ENCODE measurements at regions not wholly inside any gene's neighbourhood (a gene's known extent, or its start where the extent isn't known, plus 50 kb on each side); places are given as distances from the start of the nearest gene placed in this dataset.
"Not testable (repeated sequence)": the region's sequence is repeated elsewhere in the genome, so short reads cannot be mapped to it uniquely, and the experiment has no call there.

GRCh38 chr7:9582824-9583223 lies 1149.4 kb downstream of the NXPH1 start:
- intact Hi-C loops (cut with micrococcal nuclease), result no loop called here

GRCh38 chr7:9598411-9598810 lies 1165.0 kb downstream of the NXPH1 start:
- Histone ChIP-seq H3K27ac (replicated peaks) (no peak overlapping the region), H3K4me1 (no peaks in the 10 kb centered on the region), H3K4me3 (no peak overlapping the region), H3K36me3 (no peaks in the 10 kb centered on the region), H3K9me3 (replicated peaks) (no peaks in the 10 kb centered on the region), H3K27me3 (ENCODE audit: low read depth) (no peaks in the 10 kb centered on the region)
- intact Hi-C loops (cut with micrococcal nuclease), result no loop called here
- DNase-seq, result no peak
- TF ChIP-seq, protein P1, sequence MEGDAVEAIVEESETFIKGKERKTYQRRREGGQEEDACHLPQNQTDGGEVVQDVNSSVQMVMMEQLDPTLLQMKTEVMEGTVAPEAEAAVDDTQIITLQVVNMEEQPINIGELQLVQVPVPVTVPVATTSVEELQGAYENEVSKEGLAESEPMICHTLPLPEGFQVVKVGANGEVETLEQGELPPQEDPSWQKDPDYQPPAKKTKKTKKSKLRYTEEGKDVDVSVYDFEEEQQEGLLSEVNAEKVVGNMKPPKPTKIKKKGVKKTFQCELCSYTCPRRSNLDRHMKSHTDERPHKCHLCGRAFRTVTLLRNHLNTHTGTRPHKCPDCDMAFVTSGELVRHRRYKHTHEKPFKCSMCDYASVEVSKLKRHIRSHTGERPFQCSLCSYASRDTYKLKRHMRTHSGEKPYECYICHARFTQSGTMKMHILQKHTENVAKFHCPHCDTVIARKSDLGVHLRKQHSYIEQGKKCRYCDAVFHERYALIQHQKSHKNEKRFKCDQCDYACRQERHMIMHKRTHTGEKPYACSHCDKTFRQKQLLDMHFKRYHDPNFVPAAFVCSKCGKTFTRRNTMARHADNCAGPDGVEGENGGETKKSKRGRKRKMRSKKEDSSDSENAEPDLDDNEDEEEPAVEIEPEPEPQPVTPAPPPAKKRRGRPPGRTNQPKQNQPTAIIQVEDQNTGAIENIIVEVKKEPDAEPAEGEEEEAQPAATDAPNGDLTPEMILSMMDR (IDR thresholded peaks at IDR 0.05; ENCODE audit: borderline replicate concordance), result no peak

More at GRCh38 chr7:9582824-9583223, 1149.4 kb downstream of the NXPH1 start:
- TF ChIP-seq, protein P1 (IDR thresholded peaks at IDR 0.05; ENCODE audit: borderline replicate concordance), result no peak
- H3K36me3 ChIP-seq, result no peaks in the 10 kb centered on the region
- no peak for DNase-seq
- no peaks in the 10 kb centered on the region for H3K4me1 ChIP-seq
- no peaks in the 10 kb centered on the region for H3K27me3 ChIP-seq (ENCODE audit: low read depth)
- no peak overlapping the region for H3K4me3 ChIP-seq
- no peak overlapping the region for H3K27ac ChIP-seq (replicated peaks)
- no peaks in the 10 kb centered on the region for H3K9me3 ChIP-seq (replicated peaks)

DNA sequence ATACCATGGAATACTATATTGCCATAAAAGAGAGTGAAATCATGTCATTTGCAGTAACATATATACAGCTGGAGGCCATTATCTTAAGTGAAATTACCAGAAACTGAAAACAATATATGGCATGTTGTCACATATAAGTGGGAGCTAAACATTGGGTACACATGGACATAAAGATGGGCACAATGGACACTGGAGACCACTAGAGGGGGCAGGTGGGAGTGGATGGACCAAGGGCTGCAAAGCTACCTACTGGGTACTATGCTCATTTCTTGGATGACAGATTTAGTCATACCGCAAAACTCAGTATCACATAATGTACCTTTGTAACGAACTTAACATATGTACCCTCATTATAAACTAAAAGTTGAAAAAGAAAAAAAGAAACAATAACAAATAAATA lies 1167.6 kb downstream of the NXPH1 start:
- Histone ChIP-seq H3K27me3 (ENCODE audit: low read depth) (no peaks in the 10 kb centered on the region), H3K4me1 (no peaks in the 10 kb centered on the region), H3K4me3 (no peak overlapping the region), H3K9me3 (replicated peaks) (no peaks in the 10 kb centered on the region), H3K36me3 (no peaks in the 10 kb centered on the region), H3K27ac (replicated peaks) (no peak overlapping the region)
- intact Hi-C loops (cut with micrococcal nuclease), result no loop called here
- TF ChIP-seq, protein P1 (IDR thresholded peaks at IDR 0.05; ENCODE audit: borderline replicate concordance), result no peak
- DNase-seq, result no peak

DNA sequence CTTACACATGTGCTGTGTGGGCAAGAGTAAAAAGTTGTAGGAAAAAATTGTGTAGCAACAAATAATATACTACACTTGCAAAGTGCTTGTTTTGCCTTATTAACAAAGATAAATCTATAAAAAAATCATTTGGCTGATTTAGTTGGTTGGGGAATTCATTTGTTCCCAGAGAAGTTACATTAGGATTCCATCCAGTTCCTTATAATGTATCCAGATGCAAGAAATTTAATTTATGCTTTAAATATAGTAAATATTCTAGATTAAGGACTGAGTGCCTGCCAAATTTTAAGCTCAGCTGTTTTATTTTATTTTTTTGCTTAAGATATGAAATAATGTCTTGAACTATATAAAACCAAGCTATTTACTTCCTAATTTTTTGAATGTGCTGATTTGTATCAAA lies 1169.9 kb downstream of the NXPH1 start:
- Histone ChIP-seq H3K27me3 (ENCODE audit: low read depth) (no peaks in the 10 kb centered on the region), H3K36me3 (no peaks in the 10 kb centered on the region), H3K4me3 (no peak overlapping the region), H3K27ac (replicated peaks) (no peak overlapping the region), H3K4me1 (no peaks in the 10 kb centered on the region), H3K9me3 (replicated peaks) (no peaks in the 10 kb centered on the region)
- TF ChIP-seq, protein P1 (IDR thresholded peaks at IDR 0.05; ENCODE audit: borderline replicate concordance), result no peak
- DNase-seq, result no peak
- intact Hi-C loops (cut with micrococcal nuclease), result no loop called here

GRCh38 chr7:9608560-9608959 lies 1175.2 kb downstream of the NXPH1 start:
- H3K36me3 ChIP-seq, result no peaks in the 10 kb centered on the region
- intact Hi-C loops (cut with micrococcal nuclease), result no loop called here
- TF ChIP-seq, protein P1 (IDR thresholded peaks at IDR 0.05; ENCODE audit: borderline replicate concordance), result no peak
- DNase-seq, result no peak
- no peak overlapping the region for H3K27ac ChIP-seq (replicated peaks)
- no peaks in the 10 kb centered on the region for H3K9me3 ChIP-seq (replicated peaks)
- no peaks in the 10 kb centered on the region for H3K27me3 ChIP-seq (ENCODE audit: low read depth)
- H3K4me3 ChIP-seq, result no peak overlapping the region
- H3K4me1 ChIP-seq, result no peaks in the 10 kb centered on the region

DNA sequence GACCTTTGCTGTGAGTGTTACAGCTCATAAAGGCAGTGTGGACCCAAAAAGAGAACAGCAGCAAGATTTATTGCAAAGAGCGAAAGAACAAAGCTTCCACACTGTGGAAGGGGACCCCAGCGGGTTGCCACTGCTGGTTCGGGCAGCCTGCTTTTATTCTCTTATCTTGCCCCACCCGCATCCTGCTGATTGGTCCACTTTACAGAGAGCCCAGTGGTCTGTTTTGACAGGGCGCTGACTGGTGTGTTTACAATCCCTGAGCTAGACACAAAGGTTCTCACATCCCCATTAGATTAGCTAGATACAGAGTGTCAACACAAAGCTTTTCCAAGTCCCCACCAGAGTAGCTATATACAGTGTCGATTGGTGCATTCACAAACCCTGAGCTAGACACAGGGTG lies 1187.5 kb downstream of the NXPH1 start:
- H3K27ac ChIP-seq (replicated peaks); H3K27me3 ChIP-seq (ENCODE audit: low read depth); DNase-seq; H3K36me3 ChIP-seq; H3K4me3 ChIP-seq; intact Hi-C loops (cut with micrococcal nuclease); H3K4me1 ChIP-seq: not testable (repeated sequence)
- H3K9me3 ChIP-seq (replicated peaks), result peaks cover 27% of the 10 kb centered on the region

DNA sequence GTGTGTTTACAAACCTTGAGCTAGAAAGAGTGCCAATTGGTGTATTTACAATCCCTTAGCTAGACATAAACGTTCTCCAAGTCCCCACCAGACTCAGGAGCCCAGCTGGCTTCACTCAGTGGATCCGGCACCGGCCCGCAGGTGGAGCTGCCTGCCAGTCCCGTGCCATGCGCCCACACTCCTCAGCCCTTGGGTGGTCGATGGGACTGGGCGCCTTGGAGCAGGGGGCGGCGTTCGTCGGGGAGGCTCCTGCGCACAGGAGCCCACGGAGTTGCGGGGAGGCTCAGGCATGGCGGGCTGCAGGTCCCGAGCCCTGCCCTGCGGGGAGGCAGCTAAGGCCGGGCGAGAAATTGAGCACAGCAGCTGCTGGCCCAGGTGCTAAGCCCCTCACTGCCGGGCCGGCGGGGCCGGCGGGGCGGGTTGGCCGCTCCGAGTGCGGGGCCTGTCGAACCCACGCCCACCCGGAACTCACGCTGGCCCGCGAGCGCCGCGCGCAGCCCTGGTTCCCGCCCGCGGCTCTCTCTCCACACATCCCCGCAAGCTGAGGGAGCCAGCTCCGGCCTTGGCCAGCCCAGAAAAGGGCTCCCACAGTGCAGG lies 1188.0 kb downstream of the NXPH1 start:
- H3K4me3 ChIP-seq; H3K4me1 ChIP-seq; intact Hi-C loops (cut with micrococcal nuclease); DNase-seq; H3K27ac ChIP-seq (replicated peaks); H3K27me3 ChIP-seq (ENCODE audit: low read depth); H3K36me3 ChIP-seq: not testable (repeated sequence)
- peaks cover 25% of the 10 kb centered on the region for H3K9me3 ChIP-seq (replicated peaks)

All from left ventricle myocardium inferior (tissue), 1 donor.